ENCODE measurements at regions not wholly inside any gene's neighbourhood (a gene's known extent, or its start where the extent isn't known, plus 50 kb on each side); places are given as distances from the start of the nearest gene placed in this dataset.

GRCh38 chr1:164155347-164155746, 403.6 kb upstream of the PBX1 start:
- no peaks in the 10 kb centered on the region for H3K79me2 ChIP-seq (ENCODE audit: control insufficient read depth, insufficient read depth, low read length)
- dilution Hi-C loops (cut with MboI; ENCODE audit: extremely low pct_ligation_motif_present, low sequenced_read_pairs): no loop called here
- no peak overlapping the region for H3K27ac ChIP-seq (ENCODE audit: insufficient read depth, low read depth, low read length)
- H3K4me1 ChIP-seq (ENCODE audit: control insufficient read depth, extremely low read depth, insufficient read depth, low read length): no peaks in the 10 kb centered on the region
- CTCF ChIA-PET: no interaction called here
- no peaks in the 10 kb centered on the region for H3K9me3 ChIP-seq (replicated peaks; ENCODE audit: control insufficient read depth, insufficient read depth, low read length)
- no peak overlapping the region for H3K4me3 ChIP-seq (replicated peaks in 1 of 3; ENCODE audit: insufficient read depth in 1 of 3, low read depth in 1 of 3, low read length in 3 of 3)
- H4K20me1 ChIP-seq (replicated peaks; ENCODE audit: control insufficient read depth, extremely low read depth, insufficient read depth, low read length): no peaks in the 10 kb centered on the region
- no peaks in the 10 kb centered on the region for H3K27me3 ChIP-seq (ENCODE audit: control insufficient read depth in 2 of 2, insufficient read depth in 2 of 2, low read length in 2 of 2)
- H3K9ac ChIP-seq (replicated peaks; ENCODE audit: extremely low read depth, insufficient read depth, low read length): no peak overlapping the region
- TF ChIP-seq JUN (IDR thresholded peaks at IDR 0.05; ENCODE audit: borderline replicate concordance, insufficient read depth, insufficient read length, low read depth) (peak; percentile 4), POLR2A (IDR thresholded peaks at IDR 0.05; ENCODE audit: low read depth, low read length) (no peak)
- H3K4me2 ChIP-seq (ENCODE audit: insufficient read depth, low read length): peak overlapping the region; percentile 1
- DNase-seq (ENCODE audit: low read depth, low spot score) (peak; percentile 18), FAIRE-seq (no peak)
- no TSS peak for BruUV-seq (replicated peaks)
- H2AFZ ChIP-seq (ENCODE audit: low read depth, low read length): no peak overlapping the region
- no peaks in the 10 kb centered on the region for H3K9me1 ChIP-seq (replicated peaks; ENCODE audit: control insufficient read depth, extremely low read depth, insufficient read depth, low read length)
- no peaks in the 10 kb centered on the region for H3K36me3 ChIP-seq (ENCODE audit: control insufficient read depth in 2 of 2, extremely low read depth in 1 of 2, insufficient read depth in 2 of 2, low read length in 2 of 2)
- intact Hi-C loops (cut with micrococcal nuclease): no loop called here
- POLR2A ChIA-PET: no interaction called here

DNA sequence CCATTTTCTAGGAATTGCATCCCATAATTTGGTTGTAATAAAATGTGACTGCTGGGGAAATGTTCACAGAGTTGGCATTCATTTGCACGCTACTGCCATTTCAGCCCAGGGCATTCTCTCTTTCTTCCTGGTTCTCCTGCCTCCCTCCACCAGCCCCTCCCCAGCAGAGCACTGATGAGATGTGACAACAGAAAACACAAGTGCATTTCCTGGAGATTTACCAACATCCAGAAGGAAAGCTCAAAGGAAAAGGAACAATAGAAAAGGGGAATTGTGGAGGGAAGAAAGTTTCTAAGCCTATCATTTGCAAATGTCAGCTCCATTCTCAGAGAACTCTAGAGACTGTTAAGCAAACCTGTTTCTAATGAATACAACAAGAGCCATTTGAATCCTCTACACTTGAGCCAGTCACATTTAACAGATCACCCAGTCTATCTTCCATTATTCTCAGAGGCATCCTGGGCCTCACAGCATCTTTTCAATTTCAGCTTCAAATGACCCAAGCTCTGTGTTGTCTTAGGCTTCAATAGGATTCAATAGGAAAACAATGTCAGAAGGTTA, 395.6 kb upstream of the PBX1 start:
- no peaks in the 10 kb centered on the region for H3K79me2 ChIP-seq (ENCODE audit: control insufficient read depth, insufficient read depth, low read length)
- H3K36me3 ChIP-seq (ENCODE audit: control insufficient read depth in 2 of 2, extremely low read depth in 1 of 2, insufficient read depth in 2 of 2, low read length in 2 of 2): no peaks in the 10 kb centered on the region
- no peak overlapping the region for H3K4me2 ChIP-seq (ENCODE audit: insufficient read depth, low read length)
- ChIA-PET POLR2A (no interaction called here), CTCF (no interaction called here)
- H3K4me3 ChIP-seq (replicated peaks in 1 of 3; ENCODE audit: insufficient read depth in 1 of 3, low read depth in 1 of 3, low read length in 3 of 3): no peak overlapping the region
- no peak overlapping the region for H3K27ac ChIP-seq (ENCODE audit: insufficient read depth, low read depth, low read length)
- BruUV-seq (replicated peaks): no TSS peak
- no peak overlapping the region for H2AFZ ChIP-seq (ENCODE audit: low read depth, low read length)
- dilution Hi-C loops (cut with MboI; ENCODE audit: extremely low pct_ligation_motif_present, low sequenced_read_pairs): no loop called here
- TF ChIP-seq POLR2A (IDR thresholded peaks at IDR 0.05; ENCODE audit: low read depth, low read length) (no peak), FOS (IDR thresholded peaks at IDR 0.05; ENCODE audit: borderline replicate concordance, insufficient read depth, low read length) (no peak), CTCF (IDR thresholded peaks at IDR 0.05; ENCODE audit: extremely low read depth in 1 of 2, insufficient read depth in 1 of 2, low read depth in 1 of 2, low read length in 2 of 2) (no peak), JUN (IDR thresholded peaks at IDR 0.05; ENCODE audit: borderline replicate concordance, insufficient read depth, insufficient read length, low read depth) (no peak), GATA2 (IDR thresholded peaks at IDR 0.05; ENCODE audit: insufficient read depth, insufficient read length, low read depth, low read length) (no peak), POLR2AphosphoS5 (IDR thresholded peaks at IDR 0.05; ENCODE audit: insufficient read depth, low read depth, low read length) (no peak), MAX (IDR thresholded peaks at IDR 0.05; ENCODE audit: insufficient read depth, insufficient read length) (no peak), EZH2 (IDR thresholded peaks at IDR 0.05; ENCODE audit: borderline replicate concordance, low read depth, low read length, severe bottlenecking) (no peak), MYC (IDR thresholded peaks at IDR 0.05; ENCODE audit: low read depth, low read length) (no peak)
- no peaks in the 10 kb centered on the region for H3K9me1 ChIP-seq (replicated peaks; ENCODE audit: control insufficient read depth, extremely low read depth, insufficient read depth, low read length)
- H3K9ac ChIP-seq (replicated peaks; ENCODE audit: extremely low read depth, insufficient read depth, low read length): no peak overlapping the region
- FAIRE-seq (no peak), DNase-seq (ENCODE audit: low read depth, low spot score) (no peak)
- intact Hi-C loops (cut with micrococcal nuclease): no loop called here
- H3K4me1 ChIP-seq (ENCODE audit: control insufficient read depth, extremely low read depth, insufficient read depth, low read length): no peaks in the 10 kb centered on the region
- H4K20me1 ChIP-seq (replicated peaks; ENCODE audit: control insufficient read depth, extremely low read depth, insufficient read depth, low read length): no peaks in the 10 kb centered on the region
- no peaks in the 10 kb centered on the region for H3K9me3 ChIP-seq (replicated peaks; ENCODE audit: control insufficient read depth, insufficient read depth, low read length)
- no peaks in the 10 kb centered on the region for H3K27me3 ChIP-seq (ENCODE audit: control insufficient read depth in 2 of 2, insufficient read depth in 2 of 2, low read length in 2 of 2)
